Stimulated activated CD8-positive, alpha-beta memory T cell treated with anti-CD3 and anti-CD28 coated beads, Interleukin-4, amount 100 ng/mL, for 48 hours (primary cell): ENCODE measurements at regions not wholly inside any gene's neighbourhood (a gene's known extent, or its start where the extent isn't known, plus 50 kb on each side); places are given as distances from the start of the nearest gene placed in this dataset.

Experiments
- DNase-seq: peaks from one replicate; pipeline ENCODE4 v3.0.0-alpha.2; 2020

DNA sequence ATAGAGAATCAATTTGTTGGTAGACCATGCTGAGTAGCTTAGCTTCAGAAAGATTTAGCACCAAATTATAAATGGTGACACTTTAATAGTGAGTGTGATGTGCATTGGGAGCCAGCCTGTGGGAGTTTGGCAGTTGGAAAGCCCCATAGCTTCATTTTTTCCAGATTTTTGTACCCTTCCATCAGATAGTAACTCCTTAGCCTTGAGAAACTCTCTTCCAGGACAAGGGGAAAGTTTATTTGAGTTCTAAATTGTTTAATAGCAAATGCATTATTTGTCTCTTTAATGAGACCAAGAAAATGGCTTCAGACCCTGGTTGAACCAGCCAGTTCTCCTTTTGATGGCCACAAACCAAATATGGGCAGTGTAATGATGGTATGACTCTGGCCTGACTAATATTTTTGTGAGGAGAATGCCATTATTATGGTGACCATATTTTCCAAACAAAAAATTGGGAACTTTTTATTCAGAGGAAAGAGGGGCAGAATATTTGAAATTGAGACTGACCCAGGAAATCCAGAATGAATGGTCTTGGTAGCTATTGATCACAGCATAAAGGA lies 49.8 kb downstream of the PLCE1 start:
- no peak for DNase-seq

DNA sequence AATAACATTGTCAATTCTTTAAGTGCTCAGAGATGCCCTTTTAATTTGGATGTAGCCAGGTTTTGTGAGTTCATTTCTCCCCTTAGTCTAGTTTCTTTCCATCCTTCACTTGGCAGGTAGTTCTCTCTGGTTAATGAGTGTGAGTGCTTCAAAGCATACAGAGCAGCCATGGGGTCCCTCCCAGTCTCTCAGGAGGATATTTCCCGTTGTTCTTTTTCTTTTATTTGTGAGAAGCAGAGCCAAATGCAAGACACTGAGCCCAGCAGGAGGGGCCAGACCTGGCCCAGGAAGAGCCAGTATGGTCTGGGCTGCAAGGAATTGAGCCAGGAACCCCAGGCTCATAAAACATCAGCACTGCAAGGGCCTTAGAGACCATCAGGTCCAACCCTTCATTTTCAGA lies 52.4 kb downstream of the PLCE1 start:
- no peak for DNase-seq

DNA sequence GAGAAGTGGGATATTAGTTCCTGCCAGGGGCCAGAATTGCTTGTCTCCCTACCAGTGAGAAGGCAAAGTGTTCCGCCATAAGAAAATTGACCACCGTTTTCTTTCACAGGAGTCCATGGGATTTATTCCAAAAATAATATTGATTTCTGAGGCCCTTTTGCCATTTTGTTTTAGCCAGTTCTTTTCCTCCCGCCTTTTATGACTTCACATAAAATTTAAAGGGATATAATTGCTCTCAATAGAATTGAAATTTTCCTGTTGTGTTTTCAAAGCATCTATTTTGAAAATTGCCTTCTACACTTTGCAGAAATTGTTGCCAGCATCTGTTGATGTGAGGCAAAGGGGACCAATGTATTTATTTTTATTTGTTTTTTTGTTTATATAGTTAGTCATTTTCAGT lies 53.6 kb downstream of the PLCE1 start:
- no peak for DNase-seq

DNA sequence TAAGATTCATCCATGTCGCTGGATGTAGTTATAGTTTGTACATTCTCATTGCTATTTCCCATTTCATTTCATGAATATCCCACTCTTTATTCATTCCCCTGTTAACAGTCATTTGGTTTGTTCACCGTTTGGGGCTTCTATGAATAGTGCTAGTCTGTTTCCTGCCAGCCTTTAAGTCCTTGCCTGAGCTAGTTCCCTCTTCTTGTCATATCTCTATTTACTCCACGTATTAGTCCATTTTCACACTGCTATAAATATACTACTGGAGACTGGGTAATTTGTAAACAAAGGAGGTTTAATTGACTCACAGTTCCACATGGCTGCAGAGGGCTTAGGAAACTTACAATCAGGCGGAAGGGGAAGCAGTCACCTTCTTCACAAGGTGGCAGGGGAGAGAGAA lies 56.2 kb downstream of the PLCE1 start:
- DNase-seq: no peak

DNA sequence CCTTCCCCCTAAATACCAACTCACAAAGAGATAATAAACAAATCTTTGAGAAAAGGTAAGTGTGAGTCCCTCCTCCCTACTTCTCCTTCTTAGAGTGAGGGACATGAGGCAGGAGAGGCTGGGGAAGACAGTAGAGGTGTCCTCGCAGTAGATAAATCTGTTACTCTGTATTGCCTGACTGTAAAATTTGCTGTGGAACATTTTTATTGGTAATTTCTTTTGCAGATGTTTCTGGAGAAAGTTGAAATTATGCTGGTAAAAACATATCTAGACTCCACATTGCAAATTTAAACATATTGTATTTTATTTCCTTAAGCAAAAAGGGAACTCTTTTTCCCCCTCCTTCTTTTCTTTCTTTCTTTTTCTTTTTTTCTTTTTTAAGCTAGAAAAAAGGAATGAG lies 58.5 kb downstream of the PLCE1 start:
- no peak for DNase-seq

DNA sequence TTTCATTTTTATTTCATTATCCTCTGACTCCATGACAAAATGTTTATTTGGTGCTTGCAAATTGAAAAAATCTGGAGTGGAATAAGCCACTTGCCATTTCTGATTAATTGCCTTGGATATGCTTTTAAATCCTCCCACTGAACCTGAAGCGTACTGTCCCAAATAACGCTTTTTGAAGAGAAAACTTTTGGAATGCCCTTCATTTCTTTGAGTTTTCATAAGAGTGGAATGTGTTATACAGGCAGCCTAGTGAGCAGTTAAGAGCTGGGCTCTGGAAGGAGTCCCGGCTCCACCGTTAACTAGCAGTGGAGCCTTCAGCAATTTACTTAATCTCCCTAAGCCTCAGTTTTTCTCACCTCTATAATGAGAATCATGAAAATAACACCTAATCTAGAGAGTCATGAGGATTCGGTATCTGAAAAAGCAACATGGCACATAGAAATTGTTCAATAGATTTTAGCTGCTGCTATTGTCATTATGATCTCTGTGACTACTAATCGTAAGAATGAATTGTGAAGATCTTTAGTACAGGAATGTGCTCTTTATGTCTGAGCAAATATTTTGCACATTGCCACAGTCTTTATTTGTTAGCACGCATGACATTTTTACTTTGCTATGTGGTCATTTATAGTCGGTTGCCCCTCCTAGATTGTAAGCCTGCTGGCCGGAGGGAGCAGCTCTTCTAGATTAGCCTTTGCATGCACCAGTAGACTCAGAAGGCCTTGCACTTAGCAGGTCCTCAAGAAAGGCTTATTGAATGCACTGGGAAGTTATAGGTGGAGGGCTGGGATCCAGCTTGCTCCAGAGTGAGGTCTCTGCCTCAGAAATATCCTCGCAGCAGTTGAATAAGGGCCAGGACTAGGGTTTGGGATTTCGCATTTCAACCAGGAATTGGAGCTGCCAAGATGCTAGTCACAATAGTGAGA lies 59.4 kb downstream of the PLCE1 start:
- no peak for DNase-seq

DNA sequence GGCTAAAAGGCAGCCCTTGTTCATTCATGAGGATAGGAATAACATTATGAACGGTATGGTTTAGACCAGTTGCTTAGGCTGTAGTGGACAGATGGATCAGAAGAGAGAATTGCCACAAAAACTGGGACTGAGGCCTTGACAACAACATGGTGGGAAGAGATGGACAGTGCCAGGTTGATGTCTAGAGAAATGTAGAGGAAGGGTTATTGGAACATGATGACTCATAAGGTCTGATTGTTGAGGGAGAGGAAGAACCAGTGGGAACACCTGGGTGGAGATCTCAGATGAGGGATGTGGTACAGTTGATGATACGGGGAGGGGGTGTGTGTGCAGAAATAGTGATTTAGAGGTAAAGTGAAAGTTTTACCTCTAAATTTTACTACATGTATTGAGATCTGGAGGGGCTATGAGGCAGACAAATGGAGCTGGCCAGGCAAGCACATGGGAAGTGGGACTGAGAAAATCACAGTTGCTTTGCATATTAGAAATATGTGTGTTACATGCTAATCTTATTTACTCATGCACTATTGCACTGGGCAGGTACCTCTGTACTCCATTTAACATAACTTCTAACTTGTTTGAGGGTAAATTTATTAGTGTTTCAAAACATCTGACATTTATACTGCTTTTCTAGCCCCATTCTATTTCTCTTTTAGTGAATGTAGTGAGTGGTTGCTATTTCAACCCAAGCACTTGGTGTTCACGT lies 65.6 kb downstream of the PLCE1 start:
- no peak for DNase-seq

DNA sequence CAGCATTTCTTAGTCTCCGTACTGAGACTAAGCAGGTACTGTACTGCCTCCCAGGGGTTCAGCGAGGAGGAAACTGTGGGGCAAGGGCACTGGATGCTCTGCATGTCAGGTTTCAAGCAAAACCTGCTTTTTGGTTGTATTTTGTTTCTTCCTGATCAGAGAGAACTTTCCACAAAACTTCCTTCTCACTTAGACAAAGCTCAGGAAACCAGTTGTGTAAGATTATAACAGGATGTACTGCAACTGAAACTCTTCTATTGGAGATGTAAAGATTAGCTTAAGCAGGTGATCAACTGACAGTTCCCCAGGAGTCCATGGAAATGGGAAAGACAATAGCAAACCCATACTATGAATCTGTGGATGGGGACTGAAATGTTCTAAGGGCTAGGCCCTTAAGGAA lies 67.3 kb downstream of the PLCE1 start:
- no peak for DNase-seq

DNA sequence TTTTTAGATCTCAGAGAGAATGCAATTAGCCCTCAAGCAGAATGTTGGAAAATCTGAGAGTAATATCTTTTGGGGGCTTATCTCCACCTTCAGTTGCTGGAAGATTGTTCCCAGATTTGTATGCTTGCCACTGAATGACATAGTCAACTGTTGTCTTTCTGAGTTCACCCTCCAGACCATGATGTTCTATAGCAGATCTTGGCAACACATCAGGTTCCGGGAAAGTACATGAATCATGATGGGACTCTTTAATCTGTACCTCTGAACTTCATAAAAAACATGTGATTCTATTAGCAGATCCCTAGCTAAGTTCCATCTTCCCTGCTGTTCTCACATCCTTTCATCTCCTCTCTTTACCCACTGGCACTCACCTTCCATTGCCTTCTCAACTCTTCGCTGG lies 68.9 kb downstream of the PLCE1 start:
- DNase-seq: no peak

DNA sequence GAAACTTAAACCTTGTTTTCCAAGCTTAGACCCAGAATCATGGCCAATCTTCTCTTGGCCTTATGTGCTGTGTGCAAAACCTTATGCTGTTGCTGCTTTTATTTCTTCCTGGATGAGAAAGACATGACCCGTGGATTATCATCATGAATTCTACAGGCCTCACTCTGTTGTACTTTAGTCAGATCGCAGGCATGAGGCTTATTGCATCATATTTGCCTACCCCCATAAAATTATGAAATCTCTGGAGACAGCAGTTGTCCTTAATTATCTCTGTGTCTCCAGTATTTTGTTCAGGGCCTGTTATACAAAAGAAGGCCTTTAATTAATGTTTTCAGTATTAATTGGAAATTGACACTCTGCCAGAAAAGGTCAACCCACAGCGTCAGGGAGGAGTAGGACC lies 71.6 kb downstream of the PLCE1 start:
- DNase-seq: no peak

DNA sequence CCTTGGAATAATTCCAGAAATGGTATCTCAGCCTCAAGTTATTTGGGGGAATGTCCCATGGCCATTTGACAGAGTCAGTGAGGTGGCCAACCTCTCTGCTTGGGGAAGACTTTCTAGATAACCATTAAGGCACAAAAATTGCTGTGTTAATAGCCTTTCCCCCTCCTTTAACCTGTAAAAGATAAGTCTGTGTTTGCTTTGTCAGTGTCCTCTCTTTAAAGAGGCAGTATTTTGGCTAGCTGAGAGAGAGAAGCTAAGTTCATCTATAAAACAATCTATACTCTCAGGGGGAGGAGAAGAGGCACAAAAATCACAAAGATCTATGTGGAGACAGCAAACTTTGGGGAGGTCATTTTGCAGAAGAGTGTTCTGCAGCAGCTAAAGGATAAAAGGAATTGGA lies 72.1 kb downstream of the PLCE1 start:
- no peak for DNase-seq

DNA sequence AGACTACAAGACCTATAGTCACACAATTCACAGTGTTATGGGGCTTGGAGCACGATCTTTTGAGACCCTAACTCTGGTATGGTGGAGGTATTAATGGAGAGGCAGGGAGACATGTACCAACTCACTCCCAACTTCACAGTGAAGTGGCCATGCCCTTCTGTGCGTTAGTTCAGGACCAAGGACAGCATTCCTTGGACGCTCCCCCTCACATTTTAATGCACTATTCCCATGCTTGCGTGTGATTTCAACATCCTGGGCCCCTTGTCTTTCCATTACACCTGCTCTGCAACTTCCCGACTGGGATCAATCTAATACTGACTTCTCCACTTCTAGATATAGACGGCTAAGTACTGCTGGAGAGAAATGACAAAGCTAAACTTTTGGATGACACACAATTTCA lies 72.7 kb downstream of the PLCE1 start:
- no peak for DNase-seq

DNA sequence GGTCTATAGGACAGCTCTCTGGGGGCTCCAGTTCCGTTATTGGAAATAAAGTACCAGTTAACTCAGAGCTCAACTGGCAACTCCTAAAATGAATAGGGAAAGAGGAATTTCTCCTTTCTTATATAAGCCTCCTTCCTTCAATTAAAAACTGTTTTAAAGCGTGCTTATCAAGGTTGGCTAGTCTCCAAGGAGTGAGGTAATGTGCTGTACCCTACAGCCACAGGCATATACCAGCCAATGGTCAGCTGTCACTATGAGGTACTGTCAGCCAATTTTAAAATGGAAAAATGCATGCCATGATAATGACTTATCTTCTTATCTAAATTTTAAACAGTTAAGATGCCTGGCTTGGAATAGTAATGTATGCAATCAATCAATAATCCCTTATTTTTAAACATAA lies 76.2 kb downstream of the PLCE1 start:
- DNase-seq: no peak

DNA sequence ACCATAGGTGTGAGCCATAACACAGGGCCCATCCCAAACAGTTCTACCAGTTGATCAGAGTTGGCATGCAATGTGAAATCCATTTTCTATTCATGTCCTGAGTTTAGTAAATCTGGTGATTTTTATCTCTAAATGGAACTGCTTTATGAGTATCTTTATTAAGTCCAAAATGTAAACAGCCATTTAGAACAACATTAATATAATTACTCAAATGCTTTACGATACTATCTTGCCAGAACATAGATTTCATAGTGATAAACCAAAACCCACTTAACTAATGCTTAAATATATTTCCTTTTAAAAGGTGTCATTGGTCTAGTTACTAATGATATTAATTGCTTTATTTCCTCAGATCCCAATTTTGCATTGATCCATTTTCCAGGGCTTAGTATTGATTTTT lies 80.7 kb downstream of the PLCE1 start:
- DNase-seq: no peak

DNA sequence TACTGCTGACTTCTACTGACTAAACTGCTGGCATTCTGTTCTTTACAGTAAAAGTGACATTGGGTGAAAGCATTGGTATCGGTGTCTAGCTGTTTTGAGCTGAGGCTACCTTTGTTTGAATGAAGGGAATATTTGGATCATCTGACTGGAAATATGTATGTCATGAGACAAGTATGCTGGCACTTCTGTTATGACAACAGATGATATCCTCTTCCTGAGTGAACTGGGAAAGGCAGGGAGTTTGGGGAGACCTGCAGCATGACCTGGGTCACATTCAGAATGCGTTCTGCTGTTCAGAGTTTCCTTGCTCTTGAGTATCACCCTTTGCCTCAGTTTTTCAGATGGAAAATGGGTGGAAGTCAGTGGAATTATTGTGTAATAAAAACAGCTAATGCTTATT lies 81.8 kb downstream of the PLCE1 start:
- no peak for DNase-seq

DNA sequence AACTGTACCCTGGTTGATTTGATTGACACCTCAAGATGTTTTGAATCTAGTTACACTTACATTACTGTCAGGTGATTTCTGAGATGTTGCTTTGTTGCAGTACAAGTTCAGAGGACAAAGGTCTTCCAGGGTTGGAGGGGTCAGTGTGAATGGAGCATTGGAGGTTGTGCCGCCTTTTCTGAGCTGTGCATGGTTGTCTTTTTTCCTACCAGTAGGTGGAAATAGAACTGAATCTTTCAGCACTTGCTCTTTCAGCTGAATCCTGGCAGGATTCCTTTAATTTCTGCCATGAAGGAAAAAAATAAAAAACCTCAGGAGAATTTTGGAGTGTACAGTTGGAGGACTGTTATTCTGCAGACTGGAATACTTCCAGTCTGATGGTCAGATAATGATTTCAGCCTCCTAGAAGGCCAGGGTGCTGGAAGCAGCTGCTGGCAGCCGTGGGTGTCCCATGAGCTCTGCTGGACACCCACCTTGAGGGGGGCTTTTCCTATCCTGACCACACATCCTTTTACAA lies 82.7 kb downstream of the PLCE1 start:
- no peak for DNase-seq

DNA sequence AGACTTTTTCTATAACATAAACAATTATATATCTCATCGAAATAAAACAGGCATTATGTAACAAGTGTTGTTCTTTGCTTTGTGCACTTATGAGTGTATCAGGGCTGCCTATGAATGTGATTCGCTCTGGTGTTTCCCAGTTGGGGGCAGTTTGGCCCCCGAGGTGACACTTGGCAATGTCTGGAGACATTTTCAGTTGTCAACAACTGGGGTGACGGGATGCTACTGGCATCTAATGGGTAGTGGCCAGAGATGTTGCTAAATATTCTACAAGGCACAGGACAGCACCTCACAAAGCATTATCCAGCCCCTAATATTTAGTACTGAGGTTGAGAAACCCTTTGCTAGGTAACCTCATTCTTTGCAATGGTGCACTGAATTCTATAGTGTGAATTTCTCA lies 83.3 kb downstream of the PLCE1 start:
- no peak for DNase-seq

DNA sequence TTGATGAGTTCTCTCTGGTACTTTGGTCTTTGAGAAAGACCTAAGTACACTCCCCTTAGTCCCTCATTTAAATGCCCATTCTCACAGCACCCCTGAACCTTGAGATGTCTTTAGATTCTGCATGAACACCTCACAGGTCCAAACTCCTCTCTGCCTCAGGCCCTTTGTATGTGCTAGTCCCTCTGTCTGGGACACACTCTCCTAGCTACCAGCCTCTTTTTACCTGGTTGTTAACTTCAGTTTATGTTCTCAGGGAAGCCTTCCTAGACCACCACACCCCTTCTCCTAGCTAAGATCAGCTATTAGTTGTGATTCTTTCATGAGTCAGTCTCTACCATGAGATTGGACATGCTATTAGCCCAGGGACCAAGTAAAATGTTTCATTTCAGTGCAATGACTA lies 86.4 kb downstream of the PLCE1 start:
- no peak for DNase-seq

DNA sequence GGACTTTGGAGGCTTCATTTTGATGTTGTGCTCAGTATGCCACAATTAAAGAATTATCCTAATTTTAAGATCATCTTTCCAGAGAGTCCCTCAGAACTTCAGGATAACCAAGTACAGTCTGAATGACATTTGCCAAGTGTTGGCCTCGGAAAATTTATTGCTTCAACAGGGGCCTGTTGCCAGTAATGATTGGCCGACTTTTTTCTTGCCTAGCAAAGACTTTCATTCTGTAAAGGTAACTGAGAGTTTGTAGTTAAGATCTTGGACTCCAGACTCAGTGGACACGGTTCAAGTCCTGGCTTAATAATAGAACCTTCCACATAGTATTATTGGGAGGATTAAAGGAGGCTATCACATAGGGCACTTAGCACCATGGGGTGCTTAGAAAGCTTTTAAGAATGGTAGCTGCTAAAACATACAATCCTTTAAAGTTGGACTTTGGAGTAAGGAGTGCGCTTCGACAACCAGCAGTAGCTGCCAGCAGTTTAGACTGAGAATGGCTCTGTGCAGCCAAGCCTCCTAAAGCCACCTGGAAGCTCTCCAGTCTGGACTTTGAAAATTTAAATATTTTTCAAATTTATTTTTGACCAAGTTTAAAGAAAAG lies 90.0 kb downstream of the PLCE1 start:
- no peak for DNase-seq

DNA sequence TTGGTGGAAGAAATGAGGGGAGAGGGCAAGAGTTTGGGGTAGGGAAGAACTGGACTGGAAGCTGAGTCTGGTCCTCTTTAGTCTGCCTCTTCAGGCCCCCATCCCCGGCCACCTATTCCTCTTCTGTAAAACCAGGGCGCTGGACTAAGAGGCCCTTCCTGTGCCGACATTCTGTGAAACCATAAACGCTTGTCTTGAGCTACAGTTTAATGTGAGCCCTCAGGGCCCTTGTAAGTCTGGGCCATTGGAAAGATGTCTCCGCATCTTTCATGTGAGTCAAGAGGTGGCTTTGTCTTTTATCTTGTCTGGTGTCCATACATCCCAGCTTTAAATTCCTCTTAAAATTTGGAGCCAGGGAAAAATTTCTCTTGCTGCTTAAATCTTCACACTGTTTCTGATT lies 90.6 kb downstream of the PLCE1 start:
- no peak for DNase-seq

DNA sequence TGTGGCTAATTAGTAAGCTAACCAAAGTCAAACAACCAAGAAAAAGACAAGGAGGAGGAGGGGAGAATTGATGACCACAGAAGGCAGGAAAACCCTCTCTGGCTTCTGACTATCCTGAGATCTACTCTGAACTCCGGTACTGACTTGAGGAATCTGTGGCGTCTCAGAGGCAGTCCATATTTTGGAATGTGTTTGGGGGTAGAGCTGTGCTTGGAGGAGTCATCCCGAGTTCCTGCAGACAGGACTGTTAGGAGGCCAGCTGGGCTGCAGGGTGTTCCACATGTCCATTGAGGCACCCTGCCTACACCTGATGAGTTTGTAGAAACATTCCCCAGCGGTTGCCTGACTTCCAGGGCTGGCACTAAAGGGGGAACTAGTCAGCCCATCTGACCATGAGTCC lies 91.6 kb downstream of the PLCE1 start:
- DNase-seq: no peak

DNA sequence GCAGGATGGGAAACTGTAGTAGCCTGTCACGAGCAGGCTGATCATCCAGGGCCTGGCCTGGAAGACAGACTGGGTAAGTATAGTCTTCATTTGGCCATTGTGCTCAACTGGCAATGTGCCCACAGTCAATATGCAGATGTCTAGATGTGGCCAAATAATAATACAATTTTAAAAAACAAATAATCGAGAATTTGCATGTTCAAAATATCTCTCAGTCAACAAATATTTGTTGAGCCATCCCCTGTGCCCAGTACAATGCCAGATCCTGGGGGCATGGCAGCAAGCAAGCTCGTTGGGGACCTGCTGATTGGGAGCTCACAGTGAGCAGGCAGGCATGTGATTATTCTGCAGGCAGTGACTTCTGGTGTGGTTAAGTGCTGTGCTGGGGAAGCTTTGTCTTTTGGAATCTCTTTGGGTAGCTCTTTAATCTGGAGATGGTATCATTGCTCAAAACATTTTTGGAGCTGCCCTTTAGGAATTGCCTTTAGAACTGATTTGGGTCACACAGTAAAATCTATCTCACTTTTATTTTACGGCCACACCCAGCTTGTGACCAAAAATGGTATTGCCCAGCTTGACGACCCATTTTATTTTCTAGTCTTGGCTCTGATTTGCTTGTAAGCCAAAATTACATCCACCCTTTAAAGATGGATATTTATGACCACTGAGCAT lies 92.2 kb downstream of the PLCE1 start:
- DNase-seq: no peak

DNA sequence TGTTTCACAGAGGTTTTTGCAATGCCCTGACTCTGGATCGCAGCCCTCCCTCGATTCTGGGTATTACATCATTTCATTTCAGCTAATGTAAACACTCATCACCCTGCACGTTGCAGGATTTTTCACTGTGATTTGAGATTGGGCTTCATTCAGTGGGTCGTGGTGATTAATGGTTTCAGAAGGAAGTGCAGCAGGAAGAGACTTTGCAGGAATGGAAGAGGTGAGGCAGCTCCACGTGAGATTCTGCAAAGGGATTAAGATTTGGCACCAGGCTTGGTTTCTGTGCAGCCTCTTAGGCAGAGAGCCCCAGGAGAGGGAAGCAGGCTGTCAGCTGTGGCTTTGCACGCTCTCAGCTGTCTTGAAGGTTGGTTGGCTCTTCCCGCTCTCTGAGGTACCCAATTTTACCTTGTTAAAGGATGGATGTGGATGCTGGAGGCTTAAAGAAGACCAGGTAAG lies 95.2 kb downstream of the PLCE1 start:
- DNase-seq: no peak
